ENCODE measurements at regions not wholly inside any gene's neighbourhood (a gene's known extent, or its start where the extent isn't known, plus 50 kb on each side); places are given as distances from the start of the nearest gene placed in this dataset.
A peak's percentile ranks its signal among the peaks of the same experiment; 100 is the strongest.

- H2BK20ac ChIP-seq (ENCODE audit: low read length): no peak overlapping the region
- no peaks in the 10 kb centered on the region; the same call in 1 of the 2 replicates for H3K23me2 ChIP-seq (ENCODE audit: low read depth, low read length)
- ChIA-PET CTCF (ENCODE audit: partially characterized antibody) (interaction anchor here (0.8 to 1.2 kb wide), 3 partner anchors 17 to 94 kb away, joined by 3 read pairs; no protein-coding TSS in a partner anchor), POLR2A (ENCODE audit: partially characterized antibody) (interaction anchor here (0.6 kb wide), 1 partner anchor 86 kb away, joined by 3 read pairs; no protein-coding TSS in a partner anchor)
- H3K9me3 ChIP-seq (ENCODE audit: insufficient read depth in 2 of 2, low read depth in 1 of 2, low read length in 1 of 2): no peaks in the 10 kb centered on the region
- 0 out of 8 replicates have a peak, but pooled peaks cover 0 to 3% (median 0%) of the 10 kb centered on the region in 4 experiments for H3K36me3 ChIP-seq (ENCODE audit: control insufficient read depth in 2 of 4, insufficient read depth in 4 of 4, low read length in 3 of 4)
- DNase-seq (ENCODE audit: low read depth in 1 of 2, low spot score in 2 of 2): no peak
- WGBS, 2 experiments (ENCODE audit: extremely low coverage in 1 of 2, insufficient coverage in 1 of 2, insufficient read length in 1 of 2, insufficient replicate concordance in 2 of 2, low coverage in 1 of 2, low lambda C conversion rate in 2 of 2, missing lambda C conversion rate in 1 of 2): 90% methylated on average over 9 of the region's 9 CpGs; no CpG with 5 or more reads in 1 of the 2 experiments
- no peak overlapping the region for H3K27ac ChIP-seq (ENCODE audit: low read depth, low read length)
- H3K23ac ChIP-seq (ENCODE audit: insufficient read length): no peak overlapping the region
- H2BK15ac ChIP-seq (ENCODE audit: low read length): no peak overlapping the region
- H4K5ac ChIP-seq (ENCODE audit: insufficient read length, low read depth, low read length): no peak overlapping the region
- peak overlapping the region; percentile 64; the same call in 1 of the 2 replicates for H4K8ac ChIP-seq (ENCODE audit: extremely low read depth, insufficient read depth, low read length)
- no peaks in the 10 kb centered on the region for H3K27me3 ChIP-seq (replicated peaks in 1 of 4; ENCODE audit: control insufficient read depth in 3 of 4, extremely low read depth in 1 of 4, insufficient read depth in 3 of 4, low read length in 3 of 4)
- peaks cover 0 to 5% of the 10 kb centered on the region in 2 experiments; a peak in 1 of 4 replicates for H3K79me2 ChIP-seq (ENCODE audit: control insufficient read depth in 1 of 2, insufficient read depth in 2 of 2, low read length in 2 of 2)
- H3K4me3 ChIP-seq (ENCODE audit: extremely low read depth in 1 of 4, insufficient read depth in 2 of 4, low read depth in 3 of 4, low read length in 4 of 4): no peak overlapping the region
- H2BK12ac ChIP-seq (ENCODE audit: low read depth, low read length): no peak overlapping the region
- FAIRE-seq: no peak
- H4K91ac ChIP-seq (replicated peaks; ENCODE audit: insufficient read length, low read length): no peak overlapping the region
- no peak overlapping the region for H2BK120ac ChIP-seq (replicated peaks; ENCODE audit: low read depth, low read length)
- no peak overlapping the region for H3K4ac ChIP-seq (replicated peaks; ENCODE audit: insufficient read length, low read depth, low read length)
- peaks cover 14% of the 10 kb centered on the region for H3K79me1 ChIP-seq (ENCODE audit: low read depth, low read length)
- peaks cover 0 to 5% of the 10 kb centered on the region in 2 experiments for H4K20me1 ChIP-seq (replicated peaks in 1 of 2; ENCODE audit: control insufficient read depth in 1 of 2, insufficient read depth in 2 of 2, low read length in 2 of 2)
- no peak overlapping the region for H3K14ac ChIP-seq (ENCODE audit: insufficient read length)
- no peak overlapping the region for H3K18ac ChIP-seq (ENCODE audit: extremely low read depth, low read length)
- no peak overlapping the region for H2AK5ac ChIP-seq (ENCODE audit: low read depth, low read length)
- no peak overlapping the region for H3K9ac ChIP-seq (replicated peaks in 1 of 4; ENCODE audit: extremely low read depth in 1 of 4, low read depth in 3 of 4, low read length in 3 of 4)
- H2AFZ ChIP-seq (ENCODE audit: low read length): no peak overlapping the region
- no peak overlapping the region for H3K4me2 ChIP-seq (ENCODE audit: insufficient read depth in 1 of 2, low read depth in 2 of 2, low read length in 2 of 2)
- TF ChIP-seq ASH2L (IDR thresholded peaks at IDR 0.05; ENCODE audit: low read length): no peak
- TF ChIP-seq TAF7 (optimal IDR thresholded peaks at IDR 0.05; ENCODE audit: borderline replicate concordance, low read depth, low read length): no peak
- TF ChIP-seq HDAC2 (IDR thresholded peaks at IDR 0.05; ENCODE audit: borderline replicate concordance in 1 of 2, low read depth in 2 of 2, low read length in 2 of 2): no peak
- TF ChIP-seq JUND (IDR thresholded peaks at IDR 0.05; ENCODE audit: low read length): no peak
- TF ChIP-seq CHD2 (IDR thresholded peaks at IDR 0.05; ENCODE audit: low read length): no peak
- TF ChIP-seq SIX5 (IDR thresholded peaks at IDR 0.05; ENCODE audit: low read depth, low read length): no peak
- TF ChIP-seq FOSL1 (IDR thresholded peaks at IDR 0.05; ENCODE audit: insufficient read depth, low read depth, low read length): no peak
- no peak for TF ChIP-seq TBP (IDR thresholded peaks at IDR 0.05; ENCODE audit: low read depth, low read length)
- H3K56ac ChIP-seq (replicated peaks; ENCODE audit: insufficient read length, low read depth, low read length): no peak overlapping the region
- no peaks in the 10 kb centered on the region; a peak in 1 of 7 replicates for H3K4me1 ChIP-seq (replicated peaks in 1 of 4; ENCODE audit: control insufficient read depth in 3 of 4, insufficient read depth in 4 of 4, low read length in 3 of 4)
- H2BK5ac ChIP-seq (ENCODE audit: low read depth, low read length): no peak overlapping the region
These were observed 115.0 kb downstream of the SHANK2 start for GRCh38 chr11:71137376-71137775.

Measured in H1 (cell line).